Retina (tissue), 1 donor: ENCODE measurements at regions not wholly inside any gene's neighbourhood (a gene's known extent, or its start where the extent isn't known, plus 50 kb on each side); places are given as distances from the start of the nearest gene placed in this dataset.

Experiments used
- DNase-seq: peaks from one replicate; pipeline ENCODE4 v3.0.0-alpha.2; 2016

DNA sequence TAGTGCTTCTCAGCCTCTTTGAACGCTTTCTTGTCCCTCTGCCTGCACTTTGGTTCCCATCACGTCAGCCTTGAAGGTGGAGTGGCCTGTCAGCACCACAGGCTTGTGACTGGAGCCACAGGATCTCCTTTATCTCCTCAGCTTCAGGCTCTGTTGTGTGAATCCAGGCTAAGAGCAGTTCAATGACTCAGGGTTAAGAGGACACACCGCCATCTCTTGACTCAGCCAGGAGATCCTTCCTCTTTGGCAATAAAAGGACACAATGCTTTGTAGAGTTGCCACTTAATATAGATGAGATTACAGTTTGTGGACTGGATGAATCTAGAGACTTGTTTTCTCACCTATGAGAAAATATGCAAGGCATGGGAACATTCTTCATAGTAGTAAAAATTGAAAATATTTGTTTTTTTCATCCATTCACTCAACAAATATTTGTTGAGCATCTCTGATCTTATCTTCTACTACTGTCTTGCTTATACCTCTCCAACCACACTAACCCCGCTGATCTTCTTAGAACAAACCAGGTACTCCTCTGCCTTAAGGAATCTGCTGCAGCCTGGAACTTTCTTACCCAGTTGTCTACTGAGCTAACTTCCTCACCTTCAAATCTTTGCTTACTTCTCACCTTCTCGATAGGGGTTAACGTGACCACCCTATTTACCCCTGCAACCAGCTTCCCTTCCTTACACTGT is 62.3 kb downstream of the UCHL1 start:
- no peak for DNase-seq

GRCh38 chr4:41319553-41319952 is 62.8 kb downstream of the UCHL1 start:
- no peak for DNase-seq

GRCh38 chr4:41320278-41320677 is 63.5 kb downstream of the UCHL1 start:
- DNase-seq, result no peak

- no peak for DNase-seq
These were observed 64.1 kb downstream of the UCHL1 start for GRCh38 chr4:41320786-41321185.

DNA sequence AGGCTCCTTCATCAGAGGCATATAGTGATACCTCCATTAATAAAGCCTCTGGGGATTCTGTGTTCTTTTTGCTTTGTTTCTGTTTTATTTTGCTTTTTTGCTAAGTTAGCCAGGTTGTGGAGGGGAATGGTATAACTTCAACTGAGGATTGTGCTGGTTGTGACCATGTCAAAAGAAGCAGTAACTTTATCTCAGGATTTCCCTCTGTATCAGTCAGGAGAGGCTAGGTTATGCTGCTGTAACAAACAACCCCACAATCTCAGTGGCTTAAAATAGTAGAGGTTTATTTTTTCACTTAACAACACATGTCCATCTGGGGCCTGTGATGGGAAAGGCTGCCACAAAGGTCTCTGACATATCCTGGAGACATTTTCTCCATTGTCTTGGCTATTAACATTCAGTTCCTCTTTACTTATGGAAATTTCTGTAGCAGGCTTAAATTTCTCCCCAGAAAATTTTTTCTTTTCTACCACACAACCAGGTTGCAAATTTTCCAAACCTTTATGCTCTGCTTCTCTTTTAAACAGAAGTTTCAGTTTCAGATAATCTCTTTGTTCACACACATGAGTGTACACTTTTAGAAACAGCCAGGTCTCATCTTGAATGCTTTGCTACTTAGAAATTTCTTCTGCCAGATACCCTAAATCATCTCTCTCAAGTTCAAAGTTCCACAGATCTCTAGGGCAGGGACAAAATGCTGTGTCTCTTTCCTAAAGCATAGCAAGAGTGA is 64.7 kb downstream of the UCHL1 start:
- no peak for DNase-seq

- no peak for DNase-seq
These were observed 65.9 kb downstream of the UCHL1 start for GRCh38 chr4:41322617-41323016.

- no peak for DNase-seq
These were observed 66.5 kb downstream of the UCHL1 start for GRCh38 chr4:41323179-41323578.

DNA sequence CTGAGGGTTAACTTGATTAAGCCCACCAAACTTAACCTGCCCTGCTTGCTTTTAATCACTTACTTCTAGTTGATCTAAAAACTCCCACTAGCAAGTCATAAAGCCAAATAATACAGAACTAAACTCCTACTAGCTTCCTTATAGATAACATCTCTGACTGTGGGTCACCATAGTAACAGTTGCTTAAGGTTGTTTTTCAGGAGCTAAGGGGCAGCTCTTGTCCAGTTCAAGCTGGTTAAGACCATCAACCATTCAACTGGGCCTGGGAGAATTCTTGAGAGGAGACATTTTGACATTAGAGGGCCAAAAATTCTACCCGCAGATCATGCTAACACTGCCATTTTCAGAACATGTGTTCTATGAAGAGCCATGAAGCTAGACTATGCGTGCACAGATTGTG is 67.0 kb downstream of the UCHL1 start:
- no peak for DNase-seq

DNA sequence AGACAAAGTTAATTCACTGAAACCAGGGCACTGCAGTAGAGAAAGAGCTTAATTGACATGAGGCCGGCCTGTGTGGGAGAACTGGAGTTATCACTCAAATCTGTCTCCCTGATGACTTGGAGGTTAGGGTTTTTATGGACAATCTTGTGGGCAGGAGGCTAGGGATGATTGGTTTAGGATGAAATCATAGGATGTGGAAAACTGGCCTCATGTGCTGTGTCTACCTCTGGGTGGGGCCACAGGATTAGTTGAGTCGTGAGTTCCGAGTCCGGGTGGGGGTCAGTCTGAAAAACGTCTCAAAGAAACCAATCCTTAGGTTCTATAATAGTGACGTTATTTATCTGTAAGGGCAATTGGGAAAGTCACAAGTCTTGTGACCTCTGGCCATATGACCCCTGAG is 68.1 kb downstream of the UCHL1 start:
- DNase-seq, result no peak

DNA sequence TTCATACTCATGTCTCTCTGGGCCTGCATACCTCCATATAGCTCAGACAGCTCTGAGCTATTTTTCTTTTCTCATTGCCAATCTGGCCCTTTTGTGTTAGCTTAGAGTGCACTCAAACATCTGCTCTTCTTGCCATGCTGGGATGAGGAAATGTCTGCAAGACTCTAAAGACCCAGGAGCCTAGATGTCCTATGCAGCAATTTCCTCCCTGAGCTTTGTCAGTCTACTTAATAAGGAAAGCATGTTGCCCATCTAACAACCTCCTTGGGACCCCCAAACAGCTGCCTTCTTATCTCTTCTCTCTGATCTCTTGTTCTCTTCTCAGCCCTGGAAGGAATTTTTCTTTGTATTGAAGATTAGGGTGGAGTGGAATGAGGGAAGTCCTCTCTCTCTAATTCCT is 69.2 kb downstream of the UCHL1 start:
- DNase-seq, result peak; percentile 9

GRCh38 chr4:41326776-41327175 is 70.0 kb downstream of the UCHL1 start:
- DNase-seq, result no peak

DNA sequence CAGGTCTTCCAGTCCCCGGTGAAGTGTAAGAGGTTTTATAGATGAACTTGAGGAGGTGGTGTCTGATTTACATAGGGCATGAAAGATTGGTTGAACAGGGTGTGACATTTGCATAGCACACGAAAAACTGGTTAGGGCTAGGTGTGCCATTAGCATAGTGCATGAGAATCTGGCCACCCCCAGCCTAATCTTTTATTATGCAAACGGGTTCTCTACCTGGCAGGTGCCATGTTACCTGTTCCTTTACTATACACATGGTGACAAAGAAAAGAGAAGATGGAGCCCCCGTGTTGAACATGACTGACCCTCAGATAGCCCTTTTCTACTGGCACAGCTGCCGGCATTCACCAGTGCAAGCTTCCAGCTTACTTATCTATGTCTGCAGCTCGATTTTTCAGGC is 71.0 kb downstream of the UCHL1 start:
- no peak for DNase-seq

DNA sequence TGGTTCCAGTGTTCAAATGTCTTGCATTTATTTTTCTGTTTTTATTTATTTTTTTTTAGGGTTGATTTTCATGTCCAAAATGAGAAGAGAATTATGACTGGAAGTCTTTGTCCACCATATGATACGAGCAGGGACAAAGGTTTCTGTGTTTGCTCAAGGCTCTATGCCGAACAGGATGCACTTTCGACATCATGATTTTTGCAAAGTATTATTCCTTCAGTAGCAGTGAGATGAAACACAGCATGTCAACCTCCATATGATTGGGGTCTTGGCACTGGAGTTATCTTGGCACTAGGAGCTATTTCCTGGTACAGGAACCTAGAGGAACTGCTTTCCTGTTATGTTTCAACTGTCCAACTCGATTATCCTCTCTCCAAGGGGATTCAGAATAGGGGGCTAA is 72.6 kb downstream of the UCHL1 start:
- no peak for DNase-seq

DNA sequence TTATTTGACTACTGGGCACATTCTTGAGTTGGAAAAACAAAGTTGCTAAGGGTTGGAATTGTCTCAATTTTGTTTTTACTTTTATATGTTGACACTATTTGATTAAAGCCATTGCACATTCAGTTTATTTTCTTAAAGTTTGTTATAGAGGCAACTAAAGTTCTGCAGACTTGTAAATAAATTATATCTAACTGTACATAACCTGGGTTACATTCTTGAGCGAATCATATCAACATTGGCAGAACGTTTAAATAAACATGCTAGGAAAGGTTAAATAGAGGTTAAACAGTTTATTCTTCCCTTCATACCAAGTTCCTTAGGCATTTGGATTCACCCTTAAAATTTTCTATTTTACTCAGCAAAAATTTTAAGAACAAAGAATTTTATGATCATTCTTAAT is 74.5 kb downstream of the UCHL1 start:
- DNase-seq, result no peak

- DNase-seq, result no peak
These were observed 75.9 kb downstream of the UCHL1 start for GRCh38 chr4:41332510-41333054.

- no peak for DNase-seq
These were observed 77.5 kb downstream of the UCHL1 start for GRCh38 chr4:41334182-41334581.

GRCh38 chr4:41339812-41340809 is 83.4 kb downstream of the UCHL1 start:
- peak; percentile 53 for DNase-seq

DNA sequence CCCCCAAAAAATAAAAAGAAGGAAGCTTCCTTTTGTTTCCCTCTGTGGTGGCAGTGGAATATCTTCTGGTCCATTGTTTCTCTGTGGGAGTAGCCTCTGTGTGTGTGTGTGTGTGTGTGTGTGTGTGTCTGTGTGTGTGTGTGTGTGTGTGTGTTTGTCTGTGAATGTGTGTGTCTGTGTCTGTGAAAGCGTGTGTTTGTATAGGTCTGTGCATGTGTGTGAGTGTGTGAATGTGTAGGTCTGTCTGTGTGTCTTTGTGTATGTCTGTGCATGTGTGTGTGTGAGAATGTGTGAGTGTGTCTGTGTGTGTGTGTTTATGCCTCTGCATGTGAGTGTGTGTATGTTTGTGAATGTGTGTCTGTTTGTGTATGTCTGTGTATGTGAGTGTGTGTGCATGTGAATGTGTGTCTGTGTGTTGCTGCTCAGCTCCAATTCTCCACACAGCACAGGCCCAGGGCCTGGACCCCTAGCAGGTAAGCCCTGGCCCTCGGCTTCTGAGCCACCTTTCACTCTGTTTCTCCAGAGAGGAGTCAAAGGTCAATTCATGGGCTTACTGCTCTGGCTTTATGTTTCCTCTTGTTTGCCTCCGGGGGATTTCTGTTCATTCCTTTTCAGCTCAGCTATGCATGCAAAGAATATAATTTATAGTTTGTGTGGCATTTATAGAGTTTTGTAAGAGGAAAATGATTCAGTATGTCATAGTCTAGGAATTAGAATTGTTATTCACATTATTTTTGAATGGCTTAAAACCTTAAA is 89.8 kb downstream of the UCHL1 start:
- DNase-seq, result no peak

GRCh38 chr4:41349021-41349420 is 92.3 kb downstream of the UCHL1 start:
- DNase-seq, result no peak

DNA sequence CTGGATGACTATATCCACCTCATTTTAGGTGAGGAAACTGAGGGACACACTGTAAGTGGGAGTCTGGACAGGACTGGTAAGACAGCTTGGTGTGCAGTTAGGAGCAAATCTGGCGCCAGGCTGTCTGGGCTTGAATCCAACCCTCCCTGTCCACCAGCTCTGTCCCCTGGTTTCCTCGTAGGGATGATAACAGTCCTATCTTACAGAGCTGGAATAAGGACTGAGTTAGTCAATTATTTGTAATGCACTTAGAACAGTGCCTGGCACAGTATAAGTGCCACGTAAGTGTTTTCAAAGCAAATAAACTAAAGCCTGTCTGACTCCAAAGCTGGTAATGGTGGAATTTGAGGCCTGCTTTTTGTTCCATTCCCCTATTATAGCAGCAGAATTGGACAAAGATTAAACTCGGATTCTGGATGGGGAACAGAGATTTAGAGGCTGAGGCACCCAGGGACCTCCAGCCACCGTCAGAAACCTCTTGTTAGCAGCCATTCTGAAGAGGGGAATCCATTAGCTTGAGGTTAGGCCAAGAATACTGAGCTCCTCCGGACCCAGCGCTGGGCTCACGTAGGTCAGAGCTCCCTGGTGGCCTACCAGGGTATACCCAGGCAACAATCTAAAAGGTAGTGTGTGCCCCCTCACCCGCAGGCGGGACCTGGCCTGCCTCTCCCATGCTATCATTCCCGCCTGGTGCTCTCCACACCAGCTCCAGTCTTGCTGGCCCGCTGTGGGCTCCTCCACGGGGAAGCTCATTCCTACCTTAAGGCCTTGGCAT is 102.1 kb downstream of the UCHL1 start:
- peak; percentile 26 for DNase-seq

DNA sequence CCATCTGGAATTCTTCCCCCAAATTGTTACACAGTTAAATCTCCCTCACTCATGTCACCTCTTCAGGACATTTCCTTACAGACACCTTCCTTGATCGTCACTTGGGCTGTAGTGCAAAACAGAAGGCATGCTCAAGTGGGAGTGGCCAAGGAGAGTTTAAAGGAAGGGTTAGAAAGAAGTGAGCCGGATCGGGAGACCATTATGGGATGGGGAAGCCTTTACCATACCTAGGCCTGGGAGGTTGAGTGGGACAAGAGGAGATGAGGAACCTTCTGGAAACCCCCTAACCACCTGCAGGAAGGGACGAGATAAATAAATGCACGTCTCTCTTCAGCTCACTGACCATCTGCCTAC is 102.7 kb downstream of the UCHL1 start:
- peak; percentile 39 for DNase-seq

DNA sequence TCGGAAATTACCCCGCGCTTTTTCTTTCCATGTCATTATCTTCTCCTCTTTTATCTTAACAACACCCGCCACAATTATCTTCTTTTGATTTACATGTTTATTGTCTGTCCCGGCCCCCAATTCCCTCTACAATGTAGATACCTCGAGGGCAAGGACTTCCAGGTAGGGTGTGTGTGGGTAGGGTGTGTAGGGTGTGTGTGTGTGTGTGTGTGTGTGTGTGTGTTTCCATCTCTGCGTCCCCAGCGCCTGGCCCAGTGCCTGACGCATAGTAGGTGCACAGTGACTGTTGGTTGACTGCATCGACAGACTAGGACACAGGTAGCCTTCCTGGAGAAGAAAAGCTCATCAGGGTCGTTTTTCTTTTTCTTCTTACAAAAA is 103.1 kb downstream of the UCHL1 start:
- DNase-seq, result no peak
